ENCODE measurements at regions not wholly inside any gene's neighbourhood (a gene's known extent, or its start where the extent isn't known, plus 50 kb on each side); places are given as distances from the start of the nearest gene placed in this dataset.

GRCh38 chr17:83146347-83146746, 66.9 kb downstream of the METRNL start:
- TF ChIP-seq CTCF (IDR thresholded peaks at IDR 0.05; ENCODE audit: insufficient read depth, low read depth, low read length) (no peak), EZH2 (IDR thresholded peaks at IDR 0.05; ENCODE audit: insufficient read depth, low read length) (no peak)

Measured in astrocyte (in vitro differentiated cells and primary cell).